HG03575 (cell line): ENCODE measurements at regions not wholly inside any gene's neighbourhood (a gene's known extent, or its start where the extent isn't known, plus 50 kb on each side); places are given as distances from the start of the nearest gene placed in this dataset.

Source experiments
- ATAC-seq: cut with Tn5 transposase; IDR thresholded peaks from one replicate; pipeline ENCODE4 v1.9.1; 2021; ENCODE audit not compliant: unreplicated experiment, insufficient number of reproducible peaks, low FRiP score; ENCODE audit errors: extremely low read depth

DNA sequence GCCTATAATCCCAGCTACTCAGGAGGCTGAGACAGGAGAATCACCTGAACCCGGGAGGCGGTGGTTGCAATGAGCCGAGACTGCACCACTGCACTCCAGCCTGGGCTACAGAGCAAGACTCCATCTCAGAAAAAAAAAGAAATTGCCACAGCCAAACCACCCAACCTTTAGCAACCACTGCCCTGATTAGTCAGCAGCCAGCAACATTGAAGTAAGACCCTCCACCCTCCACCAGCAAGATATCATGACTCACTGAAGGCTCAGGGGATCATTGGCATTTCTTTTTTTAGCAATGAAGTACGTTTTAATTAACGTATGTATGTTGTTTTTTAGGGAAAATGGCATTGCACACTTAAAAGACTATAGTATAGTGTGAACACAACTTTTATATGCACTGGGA is 349.1 kb upstream of the ACVR2A start:
- no peak for ATAC-seq

DNA sequence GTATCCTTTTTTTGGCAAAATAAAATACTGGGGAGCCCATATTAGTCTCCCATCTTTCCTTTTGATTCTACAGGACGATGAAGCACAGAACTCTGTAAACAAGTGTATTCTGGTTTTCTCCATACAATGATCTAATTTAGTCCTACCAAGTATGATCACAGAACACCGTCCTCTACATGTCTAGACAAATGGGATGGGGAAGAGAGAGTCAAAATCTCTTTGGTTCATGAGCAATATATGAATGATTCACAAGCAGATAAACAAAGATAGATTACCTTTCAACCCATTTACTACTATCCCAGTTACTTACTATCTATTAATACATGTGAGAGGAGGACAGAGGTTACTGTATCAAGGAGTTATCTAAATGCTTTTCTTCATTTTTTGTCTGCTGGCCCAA is 352.4 kb upstream of the ACVR2A start:
- no peak for ATAC-seq

DNA sequence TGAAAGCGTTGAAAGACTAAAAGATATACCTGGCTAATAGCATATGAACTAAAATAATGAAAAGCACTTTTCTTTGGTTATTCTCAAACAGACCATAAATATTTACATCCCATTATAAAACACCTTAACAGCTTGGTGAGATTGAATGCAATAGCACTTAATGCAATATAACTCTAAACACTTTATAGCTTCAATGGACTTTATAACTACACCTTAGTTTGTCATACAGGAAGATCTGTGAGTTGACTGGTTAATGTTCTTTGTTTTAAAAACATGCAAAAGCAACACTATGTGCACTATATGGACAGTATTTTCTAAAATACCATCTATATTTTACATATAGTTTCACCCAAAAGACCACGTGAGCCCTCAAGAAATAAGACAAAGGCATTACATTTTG is 353.3 kb upstream of the ACVR2A start:
- no peak for ATAC-seq

DNA sequence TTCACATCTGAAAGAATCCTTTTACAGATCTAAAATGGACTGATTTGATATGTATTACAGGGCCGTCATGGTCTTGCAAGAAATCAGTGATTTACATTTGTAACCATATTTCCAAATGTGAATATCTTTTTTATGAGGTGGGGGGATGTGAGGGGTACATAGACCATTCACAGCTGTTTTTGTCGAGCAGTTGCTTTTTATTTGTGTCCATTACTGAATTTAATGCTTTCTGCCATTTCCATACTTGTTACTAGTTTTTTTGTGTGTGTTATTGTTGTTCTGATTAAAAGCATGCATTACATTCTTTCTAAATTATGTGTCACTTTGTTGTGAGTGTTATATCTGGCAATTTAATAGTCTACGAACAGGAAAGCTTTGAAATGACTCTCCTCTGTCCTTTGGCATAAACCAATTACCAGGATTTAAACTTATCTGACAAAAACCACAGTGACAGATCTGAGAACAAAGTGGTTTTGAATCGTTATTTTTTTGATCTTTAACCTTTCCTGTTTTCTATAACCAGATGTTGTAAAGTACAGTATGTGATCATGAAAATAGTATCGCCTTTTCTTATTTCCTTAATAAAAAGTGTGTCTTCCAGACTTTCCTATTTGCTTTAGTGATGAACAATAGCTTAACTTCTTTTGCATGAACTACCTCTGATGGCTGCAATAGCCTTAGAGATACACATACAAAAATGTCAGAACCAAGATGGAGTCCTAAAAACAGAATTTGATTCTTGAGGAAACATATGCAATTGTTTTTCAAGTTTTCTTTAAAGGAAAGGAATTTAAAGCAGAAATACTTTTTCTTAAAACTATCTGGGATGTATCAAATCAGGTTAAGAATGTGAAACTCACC is 354.2 kb upstream of the ACVR2A start:
- no peak for ATAC-seq

DNA sequence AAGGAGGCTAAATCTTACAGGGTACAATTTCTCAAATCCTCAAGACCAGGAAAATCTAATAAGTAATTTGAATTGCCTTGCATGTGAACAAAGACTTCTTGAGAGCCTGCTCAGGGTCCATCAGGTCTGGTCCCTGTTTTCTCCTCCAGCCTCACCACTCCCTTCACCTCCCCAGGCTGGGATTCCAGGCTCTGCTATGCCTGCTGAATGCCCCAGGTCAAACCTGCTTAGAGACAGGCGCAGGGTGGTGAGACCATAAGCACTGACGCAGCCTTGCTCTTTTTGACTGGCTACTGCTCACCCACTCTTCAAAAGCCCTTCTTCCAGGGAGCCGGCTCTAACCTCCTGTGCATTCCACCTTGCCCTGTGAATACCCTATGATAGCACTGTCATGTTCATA is 356.4 kb upstream of the ACVR2A start:
- ATAC-seq: no peak

DNA sequence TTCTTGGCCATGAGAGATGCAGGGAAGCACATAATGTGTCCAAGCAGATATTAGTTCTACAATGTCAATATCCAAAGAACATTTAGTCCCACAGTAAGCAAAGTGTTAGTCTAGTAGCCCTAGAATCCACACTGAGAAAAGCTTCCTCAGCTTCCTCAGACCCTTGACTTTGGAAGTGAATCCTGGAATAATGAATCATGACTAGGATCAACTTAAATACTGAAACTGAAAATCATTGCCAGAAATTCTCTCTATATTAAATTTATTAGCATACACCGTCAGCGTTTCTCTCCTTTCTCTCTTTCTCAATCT is 356.9 kb upstream of the ACVR2A start:
- no peak for ATAC-seq

DNA sequence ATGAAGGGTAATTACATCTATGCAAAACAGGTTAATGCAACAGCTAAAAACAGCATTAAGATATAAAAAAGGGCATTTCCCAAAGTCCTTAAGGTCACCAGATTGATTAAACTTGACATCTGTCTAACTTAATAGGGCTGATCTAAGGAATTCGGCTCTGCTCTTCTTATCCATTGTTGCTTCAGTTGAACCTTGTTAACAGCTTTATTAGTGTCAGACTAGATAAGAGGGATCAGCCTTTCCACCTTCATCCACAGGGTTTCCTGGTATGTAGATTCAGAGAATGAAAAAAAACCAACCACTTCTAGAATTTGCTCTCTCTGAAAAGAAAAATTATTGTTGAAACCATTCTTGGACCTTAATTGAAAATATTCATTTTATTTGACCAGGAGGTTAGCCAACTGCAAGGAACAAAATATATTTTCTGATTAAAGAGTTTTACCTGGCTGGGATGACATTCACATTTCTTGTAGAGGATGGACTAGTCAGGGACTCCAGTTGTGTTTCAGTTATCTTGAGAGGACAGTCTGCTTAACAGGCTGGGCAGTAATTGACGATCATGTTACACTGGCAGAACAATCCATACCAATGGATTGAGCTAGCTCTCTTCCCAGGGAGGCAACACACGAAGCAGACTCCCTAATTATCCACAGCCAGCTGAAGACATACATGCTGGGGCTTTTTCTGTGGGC is 357.4 kb upstream of the ACVR2A start:
- ATAC-seq: no peak

DNA sequence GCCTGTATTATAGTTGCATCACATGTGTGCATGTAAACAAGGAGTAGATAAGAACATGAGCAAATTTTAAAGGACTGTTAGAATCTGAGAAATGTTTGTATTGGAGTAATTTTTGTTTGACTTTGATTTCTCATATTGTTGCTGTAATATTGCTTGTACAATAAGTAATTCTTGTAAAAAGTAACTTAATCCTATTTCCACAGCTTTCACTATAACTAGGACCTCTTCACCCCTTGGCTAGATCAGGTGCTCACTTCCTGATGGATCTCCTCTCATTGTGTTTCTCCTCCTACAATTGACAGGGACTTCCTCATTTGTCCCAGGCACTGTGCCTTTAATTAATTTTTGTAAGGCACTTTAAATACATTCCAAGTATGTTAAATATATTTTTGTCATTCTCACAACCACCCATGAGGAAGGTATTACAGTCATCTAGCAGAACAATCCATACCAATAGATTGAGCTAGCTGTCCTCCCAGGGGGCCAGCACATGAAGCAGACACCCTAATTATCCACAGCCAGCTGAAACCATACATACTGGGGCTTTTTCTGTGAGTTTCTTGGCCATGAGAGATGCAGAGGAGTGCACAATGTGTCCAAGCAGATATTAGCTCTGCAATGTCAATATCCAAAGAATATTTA is 359.5 kb upstream of the ACVR2A start:
- ATAC-seq: no peak

DNA sequence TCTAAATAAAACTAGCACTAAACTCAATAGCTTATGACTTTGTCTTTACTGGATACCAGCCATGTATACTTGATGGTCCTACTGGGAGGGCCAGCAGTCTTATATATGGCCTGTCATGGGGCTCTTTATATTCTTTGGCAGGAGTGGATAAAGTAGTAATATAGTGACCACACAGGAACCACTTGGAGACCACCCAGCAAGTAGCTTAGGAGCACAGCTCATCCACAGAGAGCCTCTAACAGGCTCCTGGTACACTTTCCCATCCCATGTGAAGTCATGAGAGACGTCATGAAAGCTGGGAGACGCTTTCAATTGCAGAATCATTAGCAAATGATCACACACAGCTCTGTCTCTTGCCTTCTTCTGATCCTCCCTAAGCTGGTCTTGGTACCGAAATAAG is 360.9 kb upstream of the ACVR2A start:
- ATAC-seq: no peak

DNA sequence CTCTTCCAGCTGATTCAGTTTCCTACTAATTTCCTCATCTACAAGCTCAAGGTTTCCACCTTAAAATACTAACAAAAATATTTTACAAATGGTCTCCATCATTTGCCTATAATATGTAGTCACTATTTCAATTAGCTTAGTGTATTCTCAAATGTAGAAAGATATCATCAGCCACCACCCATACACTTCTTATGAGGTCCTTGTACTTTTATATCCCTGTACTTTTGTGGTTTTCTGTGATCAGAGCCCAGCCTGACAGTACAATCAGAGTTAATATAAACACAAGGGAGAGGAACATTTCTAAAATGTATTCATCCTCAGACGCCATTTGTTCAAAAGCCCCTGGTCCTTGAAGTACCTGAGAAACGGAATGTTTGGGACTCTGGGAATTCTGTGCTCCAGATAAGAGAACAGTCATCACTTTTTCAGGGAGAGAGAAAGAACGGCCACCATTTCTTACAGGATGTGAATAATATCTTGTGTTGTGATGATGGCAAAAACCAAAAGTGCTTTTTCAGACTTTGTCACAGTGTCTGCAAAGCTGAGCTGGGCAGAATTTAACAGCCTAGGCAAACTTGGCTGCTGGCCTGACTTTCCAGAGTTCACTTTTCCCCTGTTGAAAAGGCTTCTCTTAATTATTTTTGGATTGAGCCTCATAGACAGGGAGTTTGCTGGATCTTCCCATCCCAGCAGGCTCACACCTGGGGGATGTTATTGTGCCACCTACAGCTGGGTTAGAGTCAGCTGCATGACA is 361.7 kb upstream of the ACVR2A start:
- ATAC-seq: no peak

DNA sequence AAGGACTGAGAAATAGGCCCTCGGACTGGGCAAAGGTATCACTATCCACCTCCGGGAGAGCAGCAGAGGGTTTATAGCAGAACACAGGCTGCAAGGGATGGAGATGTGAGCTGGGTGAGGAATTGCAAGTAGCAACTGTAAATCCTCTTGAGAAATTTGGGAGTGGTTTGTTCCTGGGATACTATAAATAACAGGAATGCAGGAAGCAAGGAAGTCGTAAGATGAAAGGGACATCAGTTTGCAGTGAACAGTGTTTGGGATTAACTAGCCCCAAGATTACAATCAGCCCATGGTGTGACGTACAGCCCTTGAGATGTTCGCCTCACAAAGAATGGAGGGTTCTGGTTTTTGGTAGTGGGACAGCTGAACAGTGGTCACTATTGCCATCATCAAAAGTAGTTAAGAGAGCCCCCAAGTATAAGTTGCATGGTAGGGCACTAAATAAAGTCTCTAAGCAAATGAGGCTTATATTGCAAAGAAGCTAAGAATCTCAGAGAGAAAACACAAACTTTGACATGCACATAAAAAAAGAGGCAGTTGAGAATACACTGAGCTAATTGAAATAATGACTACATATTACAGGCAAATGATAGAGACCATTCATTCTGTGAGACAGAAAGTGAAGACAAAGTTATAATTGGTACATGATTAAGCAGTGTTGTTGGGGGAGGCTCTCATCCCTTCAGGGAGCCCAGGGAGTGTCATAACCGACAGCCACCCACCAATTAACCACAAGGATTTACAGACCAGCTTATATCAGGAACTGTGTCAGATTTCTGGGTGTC is 362.5 kb upstream of the ACVR2A start:
- no peak for ATAC-seq

DNA sequence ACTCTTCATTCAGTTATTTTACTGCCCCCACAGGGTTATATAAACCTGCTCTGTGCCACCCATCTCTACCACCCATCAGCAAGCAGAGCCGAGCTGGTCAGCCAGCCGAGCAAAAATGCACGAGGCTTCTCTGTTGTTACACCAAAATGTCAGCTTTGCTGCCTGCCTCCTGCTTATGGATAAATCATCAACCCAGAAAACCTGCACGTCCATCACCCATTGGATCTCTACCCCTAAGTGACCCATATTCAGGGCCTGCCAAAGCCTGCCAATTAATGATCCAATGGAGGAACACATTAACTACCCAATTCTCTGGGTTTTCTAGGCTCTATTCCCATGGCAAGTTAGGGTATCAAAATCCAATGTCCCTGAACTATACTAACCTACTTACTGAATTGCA is 365.5 kb upstream of the ACVR2A start:
- ATAC-seq: no peak

DNA sequence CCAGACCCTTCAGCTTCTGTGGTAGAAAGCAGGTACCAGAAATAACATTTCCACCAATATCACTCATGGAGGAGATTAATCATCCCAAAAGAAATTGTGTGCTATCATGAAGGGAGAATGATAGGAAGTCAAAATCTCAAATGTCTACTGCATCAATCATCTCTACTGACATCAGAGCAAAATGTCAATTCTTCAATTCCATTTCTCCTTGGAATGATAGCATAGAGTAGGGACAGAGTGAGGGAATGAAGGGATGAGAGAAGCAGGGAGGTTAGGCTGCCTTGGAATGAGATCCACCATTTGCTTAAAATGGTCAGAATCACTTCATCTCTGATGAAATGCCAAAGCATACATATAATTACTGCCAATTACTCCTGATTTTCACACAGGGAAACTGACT is 371.8 kb upstream of the ACVR2A start:
- ATAC-seq: no peak

DNA sequence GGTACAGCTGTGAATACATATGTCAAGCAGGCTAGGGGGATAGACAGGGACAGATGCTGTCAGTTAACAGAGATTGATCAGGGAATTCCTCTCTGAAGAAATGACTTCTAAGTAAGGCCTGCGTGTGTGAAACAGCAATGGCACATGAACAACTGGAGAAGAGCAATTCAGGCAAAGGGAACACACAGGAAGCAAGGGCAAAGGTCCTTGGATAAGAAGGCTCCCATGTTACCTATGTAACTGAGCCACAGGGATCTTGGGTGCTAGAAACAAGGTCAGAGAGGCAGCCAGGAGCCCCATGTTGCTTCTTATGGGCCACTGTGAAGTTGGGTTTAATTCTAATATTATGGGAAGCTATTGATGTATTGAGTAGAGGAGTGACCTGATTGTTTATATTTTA is 373.7 kb upstream of the ACVR2A start:
- ATAC-seq: no peak

DNA sequence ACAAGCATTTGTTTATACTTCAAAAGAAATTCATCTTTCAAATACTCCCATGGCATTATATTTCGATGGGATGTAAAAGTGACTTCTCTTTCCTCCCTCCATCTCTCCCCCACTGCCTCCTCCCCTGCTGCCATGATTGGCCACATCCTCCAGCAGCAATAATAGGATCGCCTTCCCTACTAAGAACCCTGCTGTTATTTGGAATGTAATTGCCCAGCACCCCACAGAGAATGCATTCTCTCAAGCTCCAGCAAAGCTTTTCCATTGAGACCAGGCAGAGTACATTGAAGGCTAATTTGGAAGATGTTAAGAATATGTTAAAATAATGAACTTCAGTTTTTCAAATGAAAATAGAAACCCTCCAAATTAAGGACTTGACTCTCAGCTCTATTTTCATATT is 375.4 kb upstream of the ACVR2A start:
- ATAC-seq: no peak

DNA sequence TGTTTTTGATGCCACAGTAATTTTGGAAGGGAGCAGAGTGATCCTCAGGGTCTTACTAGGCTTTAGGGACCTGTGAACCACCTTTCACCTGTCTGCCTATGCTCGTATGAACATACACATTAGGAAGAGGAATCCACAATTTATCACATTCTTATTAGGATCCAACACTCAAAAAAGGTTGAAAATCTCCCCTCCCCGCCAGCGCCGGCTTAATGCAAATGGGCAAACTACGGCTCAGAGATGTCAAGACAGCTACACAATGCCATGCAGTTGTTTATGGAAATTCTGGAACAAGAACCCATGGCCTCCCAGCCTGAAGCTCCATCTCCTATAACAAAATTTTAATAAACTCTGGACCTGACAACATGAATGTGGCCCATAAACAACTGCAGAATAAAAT is 375.9 kb upstream of the ACVR2A start:
- no peak for ATAC-seq

DNA sequence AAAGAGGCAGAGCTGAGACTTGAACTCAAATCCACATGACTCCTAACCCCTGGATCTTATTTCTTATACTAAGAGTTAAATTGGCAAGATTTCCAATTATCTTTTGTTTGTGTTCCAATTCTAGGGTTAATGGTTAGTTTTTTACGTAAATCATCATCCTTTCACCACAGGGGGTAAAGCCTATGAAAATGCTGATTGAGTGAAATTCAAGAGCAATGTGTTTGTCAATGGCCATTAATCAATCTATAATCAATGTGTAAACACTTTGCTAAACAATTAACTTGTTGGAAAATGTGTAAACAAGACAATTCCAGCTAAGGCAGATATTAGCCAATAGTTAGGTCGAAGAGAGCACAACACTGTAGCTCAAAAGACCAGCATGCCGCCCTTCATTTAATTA is 376.5 kb upstream of the ACVR2A start:
- no peak for ATAC-seq

DNA sequence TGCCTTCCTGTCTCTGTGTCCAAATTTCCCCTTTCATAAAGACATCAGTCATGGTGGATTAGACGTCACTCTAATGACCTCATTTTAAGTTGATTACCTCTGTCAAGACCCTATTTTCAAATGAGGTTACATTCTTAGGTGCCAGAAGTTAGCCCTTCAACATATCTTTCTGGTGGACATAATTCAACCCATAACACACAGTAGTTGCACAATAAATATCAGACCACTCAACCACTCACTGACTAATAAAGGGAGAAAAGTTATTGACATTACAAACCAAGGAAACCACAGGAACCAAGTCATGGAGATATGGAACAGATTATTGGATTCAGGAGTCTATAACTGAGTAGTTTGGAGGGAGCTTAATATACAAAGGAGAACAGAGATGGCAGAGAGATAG is 377.4 kb upstream of the ACVR2A start:
- ATAC-seq: no peak

DNA sequence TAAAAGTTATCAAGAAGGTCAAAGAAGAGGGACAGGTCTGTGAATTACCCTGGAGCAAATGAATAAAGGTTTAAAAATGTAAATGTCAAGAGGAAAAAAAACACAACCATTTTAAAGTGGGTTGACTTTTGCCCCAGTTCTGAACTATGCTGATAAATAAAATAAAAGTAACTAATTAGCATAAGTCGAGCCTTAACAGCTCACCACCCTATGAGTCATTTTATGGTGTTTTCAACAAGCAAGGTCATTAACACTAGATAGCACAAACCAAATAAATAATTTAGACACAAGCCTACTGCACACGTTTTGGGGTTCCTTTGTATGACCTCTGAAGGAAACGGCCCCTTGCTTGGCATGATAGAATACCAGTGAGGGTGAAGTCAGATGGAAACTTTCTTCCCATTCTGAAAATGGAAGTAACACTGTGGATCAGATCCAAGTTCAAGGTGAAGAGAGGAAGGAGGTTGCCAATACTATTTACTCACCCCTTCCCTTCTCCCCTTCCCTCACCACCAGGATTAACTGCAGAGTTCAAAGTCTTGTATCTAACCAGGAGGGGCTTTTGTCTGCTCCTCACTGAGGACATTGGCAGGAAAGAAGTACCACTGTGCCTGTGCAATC is 380.0 kb upstream of the ACVR2A start:
- ATAC-seq: no peak
